Dedifferentiated amniotic fluid mesenchymal stem cell (primary cell): ENCODE measurements at regions not wholly inside any gene's neighbourhood (a gene's known extent, or its start where the extent isn't known, plus 50 kb on each side); places are given as distances from the start of the nearest gene placed in this dataset.
A peak's percentile ranks its signal among the peaks of the same experiment; 100 is the strongest.

ENCODE experiments used
- DNase-seq: peaks from one replicate; pipeline ENCODE4 v3.0.0-alpha.2; 2016; ENCODE audit errors: extremely low spot score

DNA sequence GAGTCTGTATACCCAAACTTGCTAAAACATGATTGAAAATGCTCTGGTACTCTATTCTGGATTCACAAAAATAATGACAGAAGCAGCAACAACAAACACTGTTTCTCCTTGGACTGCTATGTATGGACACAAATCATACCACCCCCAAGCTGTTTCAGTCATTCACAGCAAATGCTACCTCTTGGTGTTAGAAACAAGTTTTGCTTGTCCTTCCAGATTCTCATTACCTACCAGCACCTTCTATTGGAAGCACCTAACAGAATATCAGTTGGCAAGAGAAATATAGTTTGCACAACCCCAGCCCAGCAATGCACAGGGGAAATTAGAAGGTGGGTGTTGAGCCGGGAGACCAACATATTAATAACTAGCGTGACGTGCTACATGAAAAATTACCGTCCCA is 1950.9 kb downstream of the C4orf33 start:
- DNase-seq = no peak

DNA sequence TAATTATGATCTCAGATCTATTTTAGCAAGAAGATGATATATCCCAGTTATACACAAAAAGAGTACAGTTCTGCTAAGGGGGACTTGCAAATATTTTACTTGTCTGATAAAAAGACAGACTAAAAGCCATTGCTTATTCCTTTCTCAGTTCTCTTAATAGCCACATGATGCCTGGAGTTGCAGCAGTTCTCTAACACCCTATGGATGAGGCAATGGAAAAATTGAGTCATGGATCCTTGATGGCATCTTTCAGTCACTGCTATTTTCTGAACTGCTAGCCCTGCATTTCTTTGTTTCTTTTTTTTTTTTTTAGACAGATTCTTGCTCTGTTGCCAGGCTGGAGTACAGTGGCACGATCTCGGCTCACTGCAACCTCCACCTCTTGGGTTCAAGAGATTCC is 1956.7 kb downstream of the C4orf33 start:
- DNase-seq = no peak

DNA sequence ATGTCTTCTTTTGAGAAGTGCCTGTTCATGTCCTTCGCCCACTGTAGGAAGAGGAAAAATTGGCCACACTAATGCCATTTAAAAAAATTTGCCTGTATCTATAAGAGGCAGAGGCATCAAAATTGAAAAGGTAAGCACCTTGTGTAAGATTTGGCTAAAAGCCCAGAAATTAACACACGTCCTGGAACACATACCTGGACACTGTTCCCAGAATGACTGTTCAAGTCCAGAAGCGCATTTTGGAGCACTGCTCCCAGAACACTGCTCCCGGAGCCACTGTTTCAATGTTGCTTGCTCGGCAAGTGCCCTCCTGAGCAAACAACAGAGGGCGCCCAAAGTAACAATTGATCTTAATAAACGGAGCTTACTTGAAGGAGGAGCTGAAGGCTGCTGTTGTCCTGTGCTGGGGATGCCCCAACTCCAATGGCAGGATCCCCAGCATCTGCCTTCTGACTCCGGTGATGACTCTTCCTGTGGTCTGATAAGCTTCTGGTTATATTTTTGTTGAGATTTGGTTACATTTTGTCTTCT is 1958.6 kb downstream of the C4orf33 start:
- no peak for DNase-seq

DNA sequence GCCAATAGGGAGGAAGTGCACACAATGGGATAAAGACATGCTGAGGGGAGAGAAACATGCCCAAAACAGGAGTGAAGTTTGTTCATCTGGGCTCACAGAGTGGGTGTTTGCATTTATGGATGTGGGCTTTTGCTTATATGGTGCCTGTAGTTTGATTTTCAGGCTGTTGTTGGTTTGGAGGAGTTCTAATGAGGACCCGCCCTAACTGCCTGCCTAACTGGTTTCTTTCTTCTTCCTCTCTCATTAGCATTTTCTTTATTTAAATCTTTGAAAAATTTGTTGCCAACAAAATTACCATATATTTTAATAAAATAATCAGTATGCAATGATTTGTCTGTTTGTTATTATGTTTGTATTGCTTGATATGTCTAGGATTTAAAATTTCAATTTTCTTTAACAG is 1965.8 kb downstream of the C4orf33 start:
- DNase-seq = no peak

DNA sequence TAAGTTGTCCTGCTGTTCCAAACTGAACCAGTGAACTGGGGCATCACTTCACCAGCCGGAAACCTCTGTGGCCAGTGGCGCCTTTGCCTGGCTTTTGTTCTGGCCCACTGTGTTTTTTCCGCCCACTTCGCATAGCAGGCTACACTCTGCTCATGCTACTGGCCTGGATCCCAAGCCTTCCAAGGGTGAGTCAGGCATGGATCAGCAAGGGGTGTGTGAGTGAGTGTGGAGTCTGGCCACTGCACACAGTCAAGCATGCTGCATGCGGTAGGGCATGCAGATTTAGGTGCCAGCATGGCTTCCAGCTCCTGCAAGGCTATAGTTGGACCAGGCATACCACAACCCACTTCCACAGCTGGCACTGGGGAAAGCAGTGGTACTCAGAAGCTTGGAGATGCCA is 1967.9 kb downstream of the C4orf33 start:
- DNase-seq = no peak

DNA sequence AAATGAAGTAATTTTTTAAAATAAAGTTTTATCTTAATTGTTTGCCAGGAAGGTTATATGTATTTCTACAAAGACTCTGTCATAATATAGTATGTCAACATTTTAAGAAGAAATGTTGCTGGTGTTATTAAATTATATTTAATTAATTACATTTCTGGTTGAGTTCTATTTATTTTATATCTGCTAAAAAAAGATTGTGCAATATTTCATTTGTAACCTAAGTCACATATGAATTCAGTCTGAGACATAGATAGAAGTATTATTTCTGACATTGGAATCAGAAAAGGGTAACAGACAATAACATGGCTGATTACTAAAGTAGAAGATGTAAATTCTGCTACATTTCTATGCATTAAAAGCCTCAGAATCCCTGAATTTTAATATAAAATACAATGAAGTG is 1985.1 kb downstream of the C4orf33 start:
- no peak for DNase-seq

DNA sequence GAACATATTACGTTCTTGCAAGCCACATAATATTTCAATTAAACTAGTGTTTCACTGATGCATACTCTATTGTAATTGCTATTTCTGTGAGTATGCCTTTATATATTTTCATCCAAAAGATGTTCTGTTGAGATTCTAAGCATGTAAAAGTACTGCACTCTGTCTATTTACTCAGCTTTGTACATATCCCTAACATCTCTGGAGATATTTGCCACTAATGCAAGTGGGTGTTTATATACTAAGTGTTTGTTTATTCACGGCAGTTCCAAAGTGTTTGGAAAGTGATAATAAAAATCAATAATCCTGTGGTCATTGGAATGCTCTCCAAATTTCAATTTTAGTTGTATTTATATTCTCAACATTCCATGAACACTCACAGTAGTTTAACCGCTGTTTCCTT is 1989.0 kb downstream of the C4orf33 start:
- no peak for DNase-seq

DNA sequence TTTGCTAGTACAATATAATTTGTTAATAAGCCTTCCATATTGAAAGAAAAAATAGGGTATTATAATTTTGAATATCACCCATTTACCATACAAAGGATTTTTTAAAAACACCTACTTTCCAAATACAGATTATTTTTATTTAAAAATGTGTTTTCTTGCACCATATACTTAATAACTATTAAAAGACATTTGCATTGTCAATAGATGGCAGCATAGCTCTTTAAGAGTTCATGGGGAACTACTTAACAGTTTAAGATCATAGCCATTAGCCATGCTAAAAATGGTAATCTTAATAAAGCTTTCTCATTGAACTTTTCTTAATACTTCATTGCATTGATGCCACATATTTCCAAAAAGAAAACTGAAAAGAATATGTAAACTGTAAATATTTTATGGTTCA is 1995.9 kb downstream of the C4orf33 start:
- peak; percentile 69 for DNase-seq

DNA sequence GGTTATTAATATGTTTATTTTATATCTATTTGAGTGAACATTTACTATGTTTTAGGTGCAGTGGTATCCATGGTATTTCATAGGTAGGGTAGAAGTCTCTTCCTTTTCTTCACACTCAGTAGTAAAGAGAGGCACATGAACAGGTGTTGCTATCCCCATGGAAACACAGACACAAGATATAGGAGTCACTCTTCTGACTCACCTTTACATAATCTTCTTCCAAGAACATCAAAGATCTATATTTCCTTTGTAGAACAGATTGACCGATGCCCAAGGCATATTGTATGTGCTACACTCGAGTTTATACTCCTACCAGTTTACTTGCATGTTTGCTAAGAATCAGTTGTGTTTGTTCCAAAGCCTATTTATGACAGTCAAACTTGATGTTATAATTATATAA is 1997.4 kb downstream of the C4orf33 start:
- no peak for DNase-seq

DNA sequence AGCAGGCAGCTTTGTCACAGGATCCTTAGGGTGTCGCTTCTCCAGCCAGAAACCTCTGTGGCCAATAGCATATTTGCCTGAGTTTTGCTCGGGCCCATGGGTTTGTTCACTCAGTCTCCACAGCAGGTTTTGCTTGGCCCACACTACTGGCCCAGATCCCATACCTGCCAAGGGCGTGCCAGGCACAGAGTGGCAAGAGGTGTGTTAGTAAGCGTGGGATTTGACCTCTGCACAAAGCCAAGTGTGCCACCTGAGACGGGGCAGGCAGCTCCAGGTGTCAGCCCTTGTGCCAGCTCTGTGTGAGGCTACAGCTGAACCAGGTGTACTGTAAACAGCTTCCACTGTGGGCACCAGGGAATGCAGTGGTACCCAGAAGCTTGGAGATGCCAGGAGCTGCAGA is 2003.0 kb downstream of the C4orf33 start:
- no peak for DNase-seq

DNA sequence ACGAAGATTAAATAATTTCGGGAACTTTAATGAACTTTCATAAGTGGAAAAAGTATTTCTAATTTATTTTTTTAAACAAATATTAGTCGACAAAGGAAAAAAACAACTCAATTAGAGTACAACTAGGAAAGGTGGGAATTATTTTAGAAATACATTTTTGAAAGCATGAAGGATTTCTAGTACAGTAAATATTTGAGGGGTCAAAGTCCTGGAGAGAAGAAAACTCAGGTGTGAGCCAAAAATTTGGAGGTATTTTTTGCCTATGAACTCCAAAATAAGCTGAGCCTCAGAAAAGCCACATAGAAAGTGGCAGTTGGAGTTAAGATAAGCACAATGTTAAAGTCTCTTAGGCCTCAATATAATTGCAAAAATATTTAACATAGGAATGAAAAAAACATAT is 2017.3 kb downstream of the C4orf33 start:
- no peak for DNase-seq

DNA sequence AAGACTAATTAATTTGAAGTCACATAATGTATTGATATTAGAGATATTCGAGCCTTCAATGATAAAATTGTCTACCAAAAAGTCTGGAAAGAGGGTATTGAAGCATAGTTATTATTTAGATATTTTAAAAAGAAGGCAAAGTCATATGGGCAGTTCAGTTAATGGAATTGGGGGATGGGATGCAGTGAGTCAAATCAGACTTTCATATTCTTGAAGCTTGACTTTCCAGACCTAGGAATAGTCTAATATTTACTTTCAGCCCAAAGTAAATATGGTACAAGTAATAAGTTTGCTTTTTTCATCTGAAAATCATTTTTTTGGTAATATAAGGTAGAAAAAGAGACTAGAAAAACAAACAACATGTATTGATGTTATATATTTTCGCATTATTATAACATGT is 2017.8 kb downstream of the C4orf33 start:
- DNase-seq = no peak

DNA sequence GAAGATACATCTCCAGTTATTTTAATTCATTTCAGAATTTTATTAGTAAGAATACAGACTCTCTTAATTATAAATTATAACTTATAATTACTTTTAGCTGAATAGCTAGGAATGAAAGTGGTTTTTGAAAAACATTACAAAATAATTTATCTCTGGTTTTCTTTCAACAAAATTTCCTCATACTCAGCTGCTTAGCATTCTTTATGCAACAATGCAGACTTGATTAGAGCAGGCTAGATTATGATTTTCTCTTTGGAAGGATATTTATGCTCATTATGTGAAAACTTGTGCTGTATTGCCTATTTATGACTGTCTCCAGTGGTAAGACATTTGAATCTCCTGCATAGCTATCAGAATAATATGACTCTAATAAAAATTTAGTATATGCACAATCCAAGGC is 2023.7 kb downstream of the C4orf33 start:
- DNase-seq = no peak

DNA sequence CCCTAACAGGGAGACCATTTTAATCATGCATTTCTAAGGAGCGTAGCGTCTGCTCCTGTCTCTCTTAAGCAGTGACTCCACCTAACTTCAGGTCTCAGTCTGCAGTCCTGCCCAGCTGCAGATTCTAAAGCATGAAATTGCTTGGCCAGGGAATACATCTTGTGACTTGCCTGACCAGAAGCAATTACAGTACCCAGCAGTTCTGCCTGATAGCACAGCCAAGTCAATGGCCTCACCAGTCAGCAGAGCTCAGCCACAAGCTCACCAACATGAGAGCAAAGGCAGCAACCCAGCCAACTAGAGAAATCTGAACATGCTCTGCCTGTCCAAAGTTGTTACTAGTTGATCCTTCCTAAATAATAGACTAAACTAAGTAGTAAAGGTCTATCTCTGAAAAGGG is 2011.9 kb upstream of the PCDH10 start:
- no peak for DNase-seq

DNA sequence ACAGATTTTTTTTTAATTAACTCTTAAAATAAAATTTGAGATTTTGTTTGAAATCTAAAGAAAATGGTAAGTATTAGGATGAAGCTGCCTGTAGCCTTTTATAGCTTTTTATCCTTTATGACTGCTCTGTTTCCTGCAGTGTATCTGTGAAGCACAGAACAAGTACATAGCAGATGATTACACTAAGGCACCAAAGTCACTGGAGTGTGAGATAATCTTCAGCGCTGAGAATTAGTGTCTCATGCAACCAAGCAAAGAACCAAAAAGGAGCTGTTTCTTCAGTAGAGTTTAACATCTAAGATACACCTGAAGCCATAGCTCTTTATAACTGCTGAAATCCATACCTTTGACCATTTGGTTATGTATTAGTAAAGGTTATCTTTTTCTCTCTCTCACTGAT is 1989.8 kb upstream of the PCDH10 start:
- no peak for DNase-seq

DNA sequence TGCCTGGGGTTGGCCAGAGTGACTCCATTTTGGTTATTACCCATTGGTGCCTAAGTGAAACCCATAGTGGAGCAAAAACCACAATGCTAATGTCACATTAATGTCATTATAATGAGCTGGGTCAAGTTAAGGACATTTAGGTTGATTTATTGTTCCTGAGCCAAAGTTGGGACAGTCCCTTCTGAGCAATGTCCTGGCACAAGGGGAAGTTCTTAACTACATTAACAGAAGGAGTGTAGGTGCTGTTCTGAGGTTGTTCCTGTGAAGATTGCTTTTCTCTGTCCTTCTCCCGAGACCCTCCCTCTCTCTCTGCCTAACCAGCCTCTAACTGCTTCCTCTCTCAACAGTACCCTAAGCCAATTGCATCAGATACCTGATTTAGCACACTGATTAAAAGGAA is 1956.8 kb upstream of the PCDH10 start:
- no peak for DNase-seq

DNA sequence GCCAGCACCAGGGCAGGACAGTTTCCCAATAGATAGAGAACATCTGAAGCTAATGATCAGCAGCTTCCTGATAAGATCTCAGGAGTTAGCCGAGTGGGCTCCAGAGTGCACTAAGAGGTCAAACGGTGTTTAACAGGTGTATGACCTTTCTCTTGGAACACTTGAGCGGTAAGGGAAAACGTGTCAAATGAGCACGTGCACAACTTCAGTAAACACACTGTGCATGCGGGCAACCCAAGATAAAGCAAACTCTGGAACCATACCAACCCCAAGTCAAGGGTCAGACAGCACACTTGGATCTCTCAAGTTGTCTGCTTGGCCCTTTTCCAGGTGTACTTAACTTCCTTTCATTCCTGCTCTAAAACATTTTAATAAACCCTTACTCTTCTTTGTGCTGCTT is 1941.5 kb upstream of the PCDH10 start:
- DNase-seq = no peak

DNA sequence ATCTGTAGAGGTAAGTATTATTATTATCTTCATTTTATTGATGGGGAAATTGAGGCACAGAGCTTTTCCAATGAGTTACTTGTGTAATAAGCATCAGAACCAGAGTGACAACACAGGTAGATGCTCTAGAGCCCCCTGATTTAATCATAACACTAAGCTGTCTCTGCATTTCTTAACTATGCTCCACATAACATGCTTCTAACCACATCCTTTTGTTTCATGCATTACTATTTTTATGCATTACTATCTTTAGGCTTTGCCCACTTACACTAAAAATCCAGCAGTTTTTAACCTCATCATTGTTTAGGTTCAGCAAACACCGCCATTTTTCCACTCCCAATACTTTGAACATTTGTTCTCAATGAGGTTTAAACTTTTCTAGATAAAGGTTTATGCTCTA is 1900.8 kb upstream of the PCDH10 start:
- DNase-seq = no peak

DNA sequence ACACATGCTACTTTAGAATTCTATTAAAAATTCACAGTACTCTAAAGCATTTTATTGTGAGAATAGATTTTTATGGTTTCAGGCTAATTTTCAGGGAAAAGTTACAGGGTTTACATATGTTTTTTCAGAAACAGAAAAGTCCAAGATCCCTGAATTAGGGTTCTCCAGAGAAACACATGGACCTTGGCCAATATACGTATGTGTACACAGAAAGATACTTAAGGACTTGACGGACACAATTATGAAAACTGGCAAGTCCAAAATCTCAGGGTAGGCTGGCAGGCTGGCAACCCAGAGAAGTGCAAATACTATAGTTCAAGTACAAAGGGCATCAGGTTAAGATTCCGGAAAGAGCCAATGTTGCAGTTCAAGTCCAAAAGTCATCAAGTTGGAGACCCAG is 1897.8 kb upstream of the PCDH10 start:
- DNase-seq = no peak

DNA sequence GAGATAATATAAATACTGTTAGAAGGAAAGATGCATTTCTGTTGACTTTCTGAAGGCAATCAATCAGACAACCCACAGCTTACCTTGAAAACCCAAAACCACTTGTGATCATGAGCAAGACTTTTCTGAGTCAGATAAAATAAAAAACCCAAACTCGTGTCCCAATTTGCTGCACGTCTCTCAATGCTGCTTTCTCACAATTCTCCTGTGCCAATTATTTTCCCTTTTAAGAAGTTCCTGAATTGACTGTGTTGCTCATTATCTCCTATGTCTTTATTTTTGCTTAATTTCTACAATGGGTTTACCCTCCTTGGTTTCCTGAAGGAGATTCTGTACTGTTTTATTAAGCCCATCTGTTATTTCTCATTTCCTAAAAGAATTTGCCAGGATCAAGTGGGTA is 1891.9 kb upstream of the PCDH10 start:
- DNase-seq = no peak

DNA sequence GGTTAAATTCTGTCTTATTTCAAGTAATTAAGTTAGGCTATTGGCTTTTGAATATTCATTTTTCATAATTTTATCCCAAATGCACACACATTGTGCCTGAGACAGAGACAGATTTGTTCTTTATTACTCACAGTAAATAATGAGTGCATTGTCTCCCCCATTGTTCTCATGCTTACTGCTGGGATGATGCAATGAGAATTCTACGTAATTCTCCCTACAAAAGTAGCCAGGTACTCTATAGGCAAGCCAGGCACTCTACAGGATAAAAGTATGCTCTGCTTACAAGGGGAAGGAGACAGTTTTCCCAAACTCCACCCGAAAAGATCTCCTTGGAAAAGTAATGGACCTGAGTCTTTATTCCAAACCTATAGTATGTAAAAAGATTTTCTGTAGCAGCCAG is 1890.7 kb upstream of the PCDH10 start:
- no peak for DNase-seq

DNA sequence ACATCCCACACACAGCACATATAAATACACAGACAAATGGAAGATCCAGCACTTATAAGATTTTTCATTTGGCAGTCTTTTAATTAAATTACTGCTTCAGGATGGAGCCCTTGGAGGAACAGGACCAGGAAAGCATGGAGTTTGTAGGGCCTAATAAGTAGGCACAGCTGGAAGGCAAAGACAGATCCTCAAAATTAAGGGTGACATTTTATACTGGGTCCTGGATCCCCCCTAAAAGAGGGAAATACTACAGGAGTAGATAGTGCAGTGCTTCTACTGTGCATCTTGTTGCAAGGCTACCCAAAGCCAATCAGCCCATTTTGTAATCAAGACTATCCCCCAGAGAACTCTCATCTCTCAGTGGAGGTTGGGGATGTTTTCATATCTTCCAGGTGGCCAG is 1860.7 kb upstream of the PCDH10 start:
- DNase-seq = no peak

DNA sequence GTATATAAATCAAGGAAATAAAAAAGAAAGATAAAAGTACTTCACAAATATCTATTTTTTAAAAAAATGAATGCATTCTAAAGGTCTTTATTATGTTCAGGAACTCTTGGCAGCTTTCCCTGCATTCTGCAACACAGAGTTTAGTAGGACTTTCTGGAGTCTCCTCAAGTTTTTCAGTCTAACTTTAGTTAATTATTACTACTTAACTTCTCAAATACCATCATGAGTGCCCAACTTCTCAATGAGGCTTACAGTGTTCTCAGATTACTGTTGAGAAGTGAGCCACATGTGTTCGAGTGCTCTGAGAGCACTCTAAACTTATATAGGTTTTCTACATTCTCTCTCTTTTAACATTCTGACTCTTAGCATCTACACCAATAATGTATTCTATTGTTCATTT is 1852.9 kb upstream of the PCDH10 start:
- no peak for DNase-seq

DNA sequence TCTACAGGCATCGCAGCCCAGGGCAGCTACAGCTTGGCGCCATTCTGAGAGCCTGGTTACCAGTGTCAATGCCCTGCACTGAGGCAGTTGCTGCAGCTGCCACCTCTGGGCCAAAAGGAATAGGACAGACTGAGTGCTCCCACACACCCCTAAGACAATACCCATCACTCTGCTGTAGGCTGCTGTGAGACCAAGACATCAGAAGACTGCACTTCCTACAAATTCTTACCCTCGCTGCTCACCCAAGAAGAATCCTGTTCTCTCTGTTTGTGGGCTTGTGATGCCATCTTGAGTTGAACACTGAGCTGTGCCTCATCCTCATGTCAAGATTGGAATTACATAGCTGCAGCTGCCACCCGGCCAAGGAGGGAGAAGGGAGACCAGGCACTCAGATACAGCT is 1847.0 kb upstream of the PCDH10 start:
- DNase-seq = no peak

DNA sequence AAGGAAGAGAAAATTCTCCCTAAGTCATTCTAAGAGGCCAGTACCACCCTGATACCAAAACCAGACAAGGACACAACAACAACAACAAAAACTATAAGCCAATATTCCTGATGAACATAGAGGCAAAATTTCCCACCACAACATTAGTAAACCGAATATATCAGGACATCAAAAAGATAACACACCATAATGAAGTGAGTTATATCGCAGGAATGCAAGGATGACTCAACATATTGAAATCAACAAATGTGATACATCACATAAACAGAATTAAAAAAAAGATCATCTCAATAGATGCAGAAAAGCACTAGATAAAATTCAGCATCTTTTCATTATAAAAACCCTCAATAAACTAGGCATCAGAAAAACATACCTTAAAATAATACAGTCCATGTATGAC is 1844.4 kb upstream of the PCDH10 start:
- no peak for DNase-seq
